ENCODE measurements at regions not wholly inside any gene's neighbourhood (a gene's known extent, or its start where the extent isn't known, plus 50 kb on each side); places are given as distances from the start of the nearest gene placed in this dataset.

DNA sequence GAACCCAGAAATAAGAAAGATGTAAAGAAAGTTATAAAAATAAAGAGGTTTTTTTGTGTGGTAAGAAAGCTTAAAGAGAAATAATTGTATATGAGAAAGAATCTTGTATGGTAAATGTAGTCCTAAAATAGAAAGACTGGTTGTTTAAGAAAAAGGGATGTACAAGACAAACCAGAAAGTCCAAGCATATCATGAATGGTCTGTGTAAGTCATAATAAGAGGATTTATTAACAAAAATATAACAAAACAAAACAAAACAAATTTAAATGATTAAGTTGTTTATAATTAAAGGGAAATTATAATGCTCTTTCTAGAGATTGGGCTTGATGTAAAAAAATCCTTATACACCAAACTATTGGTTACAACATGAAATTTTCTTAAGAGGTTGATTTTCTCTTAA, 590.4 kb upstream of the PTGER4 start:
- TF ChIP-seq, protein P1, sequence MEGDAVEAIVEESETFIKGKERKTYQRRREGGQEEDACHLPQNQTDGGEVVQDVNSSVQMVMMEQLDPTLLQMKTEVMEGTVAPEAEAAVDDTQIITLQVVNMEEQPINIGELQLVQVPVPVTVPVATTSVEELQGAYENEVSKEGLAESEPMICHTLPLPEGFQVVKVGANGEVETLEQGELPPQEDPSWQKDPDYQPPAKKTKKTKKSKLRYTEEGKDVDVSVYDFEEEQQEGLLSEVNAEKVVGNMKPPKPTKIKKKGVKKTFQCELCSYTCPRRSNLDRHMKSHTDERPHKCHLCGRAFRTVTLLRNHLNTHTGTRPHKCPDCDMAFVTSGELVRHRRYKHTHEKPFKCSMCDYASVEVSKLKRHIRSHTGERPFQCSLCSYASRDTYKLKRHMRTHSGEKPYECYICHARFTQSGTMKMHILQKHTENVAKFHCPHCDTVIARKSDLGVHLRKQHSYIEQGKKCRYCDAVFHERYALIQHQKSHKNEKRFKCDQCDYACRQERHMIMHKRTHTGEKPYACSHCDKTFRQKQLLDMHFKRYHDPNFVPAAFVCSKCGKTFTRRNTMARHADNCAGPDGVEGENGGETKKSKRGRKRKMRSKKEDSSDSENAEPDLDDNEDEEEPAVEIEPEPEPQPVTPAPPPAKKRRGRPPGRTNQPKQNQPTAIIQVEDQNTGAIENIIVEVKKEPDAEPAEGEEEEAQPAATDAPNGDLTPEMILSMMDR (IDR thresholded peaks at IDR 0.05): no peak
- TF ChIP-seq POLR2A (IDR thresholded peaks at IDR 0.05): no peak
